ENCODE measurements at regions not wholly inside any gene's neighbourhood (a gene's known extent, or its start where the extent isn't known, plus 50 kb on each side); places are given as distances from the start of the nearest gene placed in this dataset.

DNA sequence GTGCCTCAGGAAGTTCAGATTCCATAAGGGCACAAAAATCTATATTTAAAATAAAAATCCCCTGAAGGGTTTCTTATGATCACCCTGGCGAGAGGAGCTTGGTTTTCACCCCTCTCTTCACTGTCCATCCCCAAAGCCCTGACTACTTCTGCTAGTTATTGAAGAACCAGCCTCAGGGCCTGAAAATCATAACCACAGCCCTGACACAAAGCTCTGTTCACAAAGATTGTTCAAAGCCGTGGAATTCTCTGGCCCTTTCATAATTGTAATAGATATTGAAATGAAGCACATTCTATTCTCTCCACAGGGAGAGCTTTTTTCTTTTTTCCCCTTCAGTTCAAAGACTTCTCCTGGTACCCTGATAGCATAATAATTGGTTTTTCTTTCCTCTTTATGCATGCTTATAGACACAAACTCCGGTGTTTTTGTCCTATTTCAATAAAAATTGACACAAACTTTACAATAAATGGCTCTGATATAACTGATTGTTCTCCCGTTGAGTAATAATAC is 343.8 kb downstream of the CAAP1 start:
- TF ChIP-seq, protein P1, sequence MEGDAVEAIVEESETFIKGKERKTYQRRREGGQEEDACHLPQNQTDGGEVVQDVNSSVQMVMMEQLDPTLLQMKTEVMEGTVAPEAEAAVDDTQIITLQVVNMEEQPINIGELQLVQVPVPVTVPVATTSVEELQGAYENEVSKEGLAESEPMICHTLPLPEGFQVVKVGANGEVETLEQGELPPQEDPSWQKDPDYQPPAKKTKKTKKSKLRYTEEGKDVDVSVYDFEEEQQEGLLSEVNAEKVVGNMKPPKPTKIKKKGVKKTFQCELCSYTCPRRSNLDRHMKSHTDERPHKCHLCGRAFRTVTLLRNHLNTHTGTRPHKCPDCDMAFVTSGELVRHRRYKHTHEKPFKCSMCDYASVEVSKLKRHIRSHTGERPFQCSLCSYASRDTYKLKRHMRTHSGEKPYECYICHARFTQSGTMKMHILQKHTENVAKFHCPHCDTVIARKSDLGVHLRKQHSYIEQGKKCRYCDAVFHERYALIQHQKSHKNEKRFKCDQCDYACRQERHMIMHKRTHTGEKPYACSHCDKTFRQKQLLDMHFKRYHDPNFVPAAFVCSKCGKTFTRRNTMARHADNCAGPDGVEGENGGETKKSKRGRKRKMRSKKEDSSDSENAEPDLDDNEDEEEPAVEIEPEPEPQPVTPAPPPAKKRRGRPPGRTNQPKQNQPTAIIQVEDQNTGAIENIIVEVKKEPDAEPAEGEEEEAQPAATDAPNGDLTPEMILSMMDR (IDR thresholded peaks at IDR 0.05): no peak
- TF ChIP-seq POLR2A (IDR thresholded peaks at IDR 0.05): no peak
